Stimulated activated CD4-positive, alpha-beta T cell treated with anti-CD3 and anti-CD28 coated beads, TNF-alpha, amount 100 ng/mL, for 1 hour (primary cell): ENCODE measurements at regions not wholly inside any gene's neighbourhood (a gene's known extent, or its start where the extent isn't known, plus 50 kb on each side); places are given as distances from the start of the nearest gene placed in this dataset.

Source experiments
- DNase-seq, 3 donors: peaks; one replicate each; pipeline ENCODE4 v3.0.0-alpha.2; 2020; ENCODE audit warnings: low read depth in 3 of 3, low spot score in 1 of 3

DNA sequence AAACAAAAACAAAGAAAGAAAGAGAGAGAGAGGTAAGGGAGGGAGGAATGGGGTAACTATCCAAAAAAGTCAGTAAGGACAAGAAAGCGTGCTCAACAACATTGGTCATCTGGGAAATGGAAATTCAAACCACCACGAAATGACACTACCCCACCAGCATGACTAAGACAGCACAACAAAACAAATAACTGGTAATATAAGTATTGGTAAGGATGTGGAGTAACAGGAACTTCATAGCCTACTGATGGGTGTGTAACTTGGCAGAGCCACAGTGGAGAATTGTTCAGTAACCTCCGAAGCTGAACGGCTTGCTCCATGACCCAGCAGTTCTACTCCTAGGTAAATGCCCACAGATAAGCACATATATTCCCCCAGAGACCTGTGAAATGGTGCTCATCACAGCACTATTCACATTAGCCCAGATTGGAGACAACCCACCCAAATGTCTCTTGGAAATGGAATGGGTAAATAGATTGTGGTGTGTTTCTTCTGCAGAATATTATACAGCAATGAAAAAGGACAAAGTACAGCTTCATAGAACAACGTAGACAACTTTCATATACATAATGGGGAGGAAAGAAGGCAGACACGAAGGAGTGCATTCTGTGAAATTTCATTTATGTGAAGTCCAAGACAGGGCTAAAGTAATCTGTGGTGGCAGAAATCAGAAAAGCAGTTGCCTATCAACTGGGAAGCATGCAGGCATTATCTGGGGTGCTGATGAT is 95.5 kb upstream of the ATP6AP2 start:
- no peak for DNase-seq

DNA sequence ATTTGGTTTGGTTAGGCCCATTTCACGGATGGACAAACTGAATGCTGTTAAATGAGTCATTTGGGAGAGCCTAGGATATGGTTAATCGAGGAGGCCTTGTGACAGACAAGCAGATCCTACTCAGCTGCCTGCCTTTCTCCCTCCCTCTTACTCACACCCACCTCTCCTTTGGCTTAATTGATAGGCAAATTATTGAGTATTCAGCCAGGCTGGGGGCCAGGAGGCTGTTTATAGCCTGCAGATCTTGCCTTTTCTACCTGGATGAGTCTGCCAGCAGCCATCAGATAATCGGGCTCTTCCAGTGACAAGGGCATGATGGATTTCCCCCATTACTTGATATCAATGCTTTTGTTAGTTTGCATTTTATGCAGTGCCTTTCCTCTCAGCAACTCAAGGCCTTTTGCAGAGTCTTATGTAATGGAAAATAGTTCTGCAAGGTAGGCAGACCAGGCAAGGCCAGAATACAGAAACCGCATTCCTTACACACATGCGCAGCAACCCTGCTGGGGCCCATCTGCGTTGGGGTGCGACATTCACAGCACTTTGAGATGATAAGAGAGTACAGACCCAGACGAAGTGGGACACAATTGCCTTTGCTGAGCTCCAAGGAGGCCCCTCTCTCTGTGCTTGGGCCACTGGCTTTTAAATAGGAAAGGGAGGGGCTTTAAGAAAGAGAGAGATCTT is 96.2 kb upstream of the ATP6AP2 start:
- no peak for DNase-seq

DNA sequence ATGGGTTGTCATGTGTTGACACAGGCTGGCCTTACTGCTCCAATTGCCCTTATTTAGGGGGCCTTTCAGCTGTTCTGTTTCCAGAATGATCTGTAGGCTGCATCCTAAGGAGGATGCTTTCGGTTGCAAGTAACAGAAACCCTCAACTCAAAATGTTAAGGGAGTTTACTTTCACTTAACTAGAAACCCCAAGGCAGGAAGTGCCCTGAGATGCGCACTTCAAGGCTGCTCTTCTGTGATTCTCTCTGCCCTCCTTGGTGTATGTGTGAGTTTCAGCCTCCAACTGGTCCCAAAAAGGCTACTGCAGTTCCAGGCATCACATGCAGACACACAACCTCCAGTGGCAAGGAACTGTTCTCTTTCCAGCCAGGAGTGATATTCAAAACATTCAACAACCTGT is 97.3 kb upstream of the ATP6AP2 start:
- no peak for DNase-seq

DNA sequence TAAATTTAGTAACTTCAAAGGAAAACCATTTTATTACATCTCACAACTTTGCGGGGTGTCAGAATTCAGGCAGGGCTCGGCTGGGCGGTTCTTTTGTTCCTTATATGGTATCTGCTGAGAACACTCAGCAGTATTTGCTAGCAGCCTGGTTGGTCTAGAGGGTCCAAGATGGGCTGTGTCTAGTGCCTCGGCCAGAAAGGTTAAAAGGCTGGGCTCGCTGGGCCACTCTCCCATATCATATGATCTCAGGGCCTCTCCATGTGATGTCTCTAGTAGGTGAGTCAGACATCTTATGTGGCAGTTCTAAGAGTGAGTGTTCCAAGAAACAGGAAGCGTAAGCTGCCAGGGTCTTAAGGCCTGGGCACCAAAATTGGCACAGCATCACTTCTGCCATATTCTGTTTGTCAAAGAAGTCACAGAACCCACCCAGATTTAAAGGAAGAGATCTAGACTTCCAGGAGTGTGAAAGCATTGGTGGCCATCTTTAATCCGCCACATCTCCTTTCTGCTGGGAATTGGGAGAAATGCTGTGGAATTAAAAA is 100.9 kb upstream of the ATP6AP2 start:
- DNase-seq, result no peak

DNA sequence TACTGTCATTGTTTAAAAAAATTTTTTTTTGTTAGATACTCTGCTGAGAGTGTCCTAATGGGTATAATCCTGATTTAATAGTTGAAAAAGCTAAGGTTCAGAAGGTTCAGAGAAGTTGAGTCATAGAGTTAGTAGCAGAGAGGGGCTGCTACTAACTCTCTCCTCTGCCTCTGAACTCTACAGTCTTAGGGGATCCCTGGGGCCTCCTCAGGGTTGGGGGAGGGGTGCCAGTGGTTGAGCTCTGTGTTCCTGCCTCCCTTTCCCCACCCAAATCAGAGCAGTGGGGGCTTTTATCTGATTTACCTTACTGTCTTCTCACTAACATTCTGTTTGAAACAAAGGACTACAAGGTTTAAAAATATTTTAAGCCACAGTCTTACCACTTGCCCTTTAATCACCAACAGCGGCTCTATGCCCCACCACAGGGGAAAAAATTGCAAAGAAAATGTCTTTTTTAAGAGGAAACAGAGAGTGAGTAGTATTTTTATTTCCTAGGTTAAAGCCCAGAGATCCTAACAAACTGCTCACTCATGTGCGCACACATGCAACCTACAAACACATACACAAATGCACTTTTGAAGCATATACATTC is 102.2 kb upstream of the ATP6AP2 start:
- no peak for DNase-seq

DNA sequence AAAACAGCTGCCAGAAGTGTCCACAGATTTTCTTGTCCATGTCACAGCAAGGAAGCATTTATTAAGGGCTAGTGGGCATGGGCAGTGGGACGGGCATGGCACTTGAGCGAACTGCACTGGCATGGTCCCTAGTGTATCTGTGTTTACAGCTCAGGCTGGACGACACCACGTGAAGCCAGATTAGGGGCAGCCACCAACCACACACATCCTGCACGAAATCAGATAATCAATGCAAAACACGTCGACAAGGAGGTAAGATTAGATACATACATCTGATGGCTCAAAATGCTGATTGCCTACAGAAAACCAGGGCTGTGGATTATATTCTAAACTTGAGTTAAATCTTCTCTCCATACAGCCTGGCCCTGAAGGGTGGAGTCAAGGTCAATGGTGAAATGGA is 103.8 kb upstream of the ATP6AP2 start:
- no peak for DNase-seq

DNA sequence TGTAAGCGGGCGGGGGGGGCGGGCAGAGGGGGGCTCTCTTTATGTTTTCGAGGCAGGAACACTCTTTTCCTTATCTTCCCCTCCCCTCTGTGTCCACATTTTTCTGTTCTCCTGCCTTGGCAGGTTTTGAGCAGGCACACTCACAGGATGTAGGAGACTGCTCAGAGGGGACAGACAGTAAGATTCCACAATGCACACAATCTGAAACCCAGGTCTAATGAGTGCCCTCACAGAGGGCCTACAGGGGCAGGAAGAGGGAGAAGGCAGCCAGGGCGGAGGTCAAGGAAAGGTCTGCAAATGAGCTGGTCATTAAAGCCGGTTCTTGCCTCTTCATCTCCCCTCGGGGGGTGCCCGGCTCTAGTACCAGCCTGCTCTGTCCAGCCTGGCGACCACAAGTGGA is 106.1 kb upstream of the ATP6AP2 start:
- no peak for DNase-seq

DNA sequence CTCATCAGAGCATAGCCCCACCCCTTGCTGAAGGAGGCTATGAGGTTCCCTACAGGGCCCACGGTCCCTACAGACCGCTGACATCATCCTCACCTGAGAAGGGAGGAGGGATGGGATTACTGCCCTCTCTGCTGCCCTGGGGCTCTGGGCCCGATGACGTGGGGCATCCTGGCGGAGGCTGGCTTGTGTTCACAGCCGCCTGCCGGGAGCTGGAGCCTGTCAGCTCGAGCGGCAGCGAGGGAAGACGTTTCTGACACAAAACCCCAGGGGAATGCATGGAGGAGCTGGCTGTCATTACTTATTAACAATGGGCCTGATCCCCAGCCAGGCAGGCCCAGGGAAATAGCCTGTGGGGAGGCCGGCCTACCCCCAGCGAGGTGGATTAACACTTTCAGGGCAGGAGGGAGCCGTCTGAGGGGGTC is 106.6 kb upstream of the ATP6AP2 start:
- no peak for DNase-seq

DNA sequence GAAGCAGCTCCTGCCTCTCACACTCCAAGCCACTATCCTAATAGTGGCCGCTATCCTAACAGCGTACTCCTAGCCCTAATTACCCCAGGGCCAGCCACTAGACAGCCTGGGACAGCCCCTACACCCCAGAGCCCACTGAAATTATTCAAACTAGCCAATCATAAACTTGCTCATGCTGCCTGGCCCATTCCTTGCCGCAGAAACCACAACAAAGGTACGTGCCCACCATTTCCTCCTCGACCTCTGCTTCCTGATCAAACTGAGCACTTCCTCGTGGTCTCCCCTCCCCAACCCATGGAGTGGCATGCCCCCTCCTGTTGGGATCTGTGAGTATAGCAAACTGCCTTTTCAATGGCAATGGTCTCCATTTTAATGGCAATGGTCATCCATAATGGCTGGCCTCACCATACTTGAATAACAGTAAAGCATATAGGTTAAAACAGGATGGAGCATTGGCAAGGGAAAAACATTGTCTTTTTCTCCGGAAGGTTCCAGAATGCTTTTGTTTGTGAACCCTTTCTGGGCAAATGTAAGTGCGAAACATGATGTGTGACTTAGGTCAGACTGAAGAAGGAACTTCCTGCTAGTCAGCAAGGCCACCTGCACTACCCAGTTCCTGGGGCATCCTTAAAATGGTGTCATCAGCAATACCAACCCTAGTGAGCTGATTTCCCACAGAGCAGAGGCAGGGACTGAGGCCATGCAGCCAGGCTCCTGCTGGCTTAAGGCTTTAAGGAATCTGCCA is 107.1 kb upstream of the ATP6AP2 start:
- DNase-seq, result no peak

DNA sequence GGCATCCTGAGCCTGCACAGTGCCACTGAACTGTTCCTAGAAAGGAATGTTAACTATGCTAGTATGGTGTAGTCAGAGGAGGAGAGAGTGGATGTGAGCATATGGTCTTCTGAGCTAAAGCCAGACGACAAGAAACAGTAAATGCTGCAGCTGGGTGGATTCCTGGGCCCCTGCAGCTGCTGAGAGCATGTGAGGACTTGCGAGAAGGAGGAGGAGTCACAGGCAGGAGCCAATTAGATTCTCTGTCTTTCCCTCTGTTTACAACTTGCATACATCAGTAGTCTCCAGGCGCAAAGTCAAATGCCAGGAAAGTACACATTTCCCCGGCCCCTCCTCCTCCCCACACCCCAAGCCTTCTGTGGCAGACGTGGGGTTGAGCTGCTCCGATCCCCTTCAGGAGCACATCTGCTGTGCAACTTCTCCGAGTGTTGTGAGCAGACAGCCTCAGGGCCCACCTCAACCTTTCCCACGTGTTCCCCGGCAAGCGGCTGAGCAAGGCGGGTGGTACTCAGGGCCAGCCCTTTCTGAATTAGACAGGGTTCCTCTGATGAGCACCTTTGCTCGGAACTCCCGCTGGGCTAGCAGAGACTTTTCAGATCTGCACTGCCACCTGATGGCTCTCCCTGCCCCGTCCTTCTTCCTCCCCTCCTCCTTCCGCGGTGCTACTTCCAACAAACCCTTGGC is 108.7 kb upstream of the ATP6AP2 start:
- no peak for DNase-seq

DNA sequence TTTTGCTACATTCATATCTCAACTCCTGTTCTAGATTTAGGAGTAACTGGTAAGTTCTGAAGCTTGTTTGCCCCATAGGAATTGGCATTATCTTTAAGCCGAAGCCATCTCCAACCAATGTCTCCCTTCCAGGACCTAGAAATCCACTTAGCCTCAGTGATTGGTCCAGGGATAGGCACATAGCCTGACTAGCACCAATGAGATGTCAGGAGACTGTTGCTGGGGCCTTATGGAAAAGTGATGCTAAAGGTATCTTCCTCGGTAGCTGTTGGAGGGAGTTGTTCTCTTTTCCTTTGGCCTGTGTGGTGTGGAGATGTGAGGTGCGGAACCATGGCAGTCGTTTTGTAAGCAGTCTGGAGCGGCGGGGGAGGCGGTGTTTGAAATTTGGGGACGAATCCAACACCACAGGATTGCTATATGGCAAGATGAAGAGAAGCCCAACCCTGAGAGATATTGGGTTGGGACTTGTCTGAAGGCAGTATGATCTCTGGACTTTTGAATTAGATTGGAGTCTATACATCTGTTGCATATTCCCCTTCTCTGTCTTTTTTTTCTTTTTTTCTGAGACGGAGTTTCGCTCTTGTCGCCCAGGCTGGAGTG is 109.8 kb upstream of the ATP6AP2 start:
- no peak for DNase-seq

DNA sequence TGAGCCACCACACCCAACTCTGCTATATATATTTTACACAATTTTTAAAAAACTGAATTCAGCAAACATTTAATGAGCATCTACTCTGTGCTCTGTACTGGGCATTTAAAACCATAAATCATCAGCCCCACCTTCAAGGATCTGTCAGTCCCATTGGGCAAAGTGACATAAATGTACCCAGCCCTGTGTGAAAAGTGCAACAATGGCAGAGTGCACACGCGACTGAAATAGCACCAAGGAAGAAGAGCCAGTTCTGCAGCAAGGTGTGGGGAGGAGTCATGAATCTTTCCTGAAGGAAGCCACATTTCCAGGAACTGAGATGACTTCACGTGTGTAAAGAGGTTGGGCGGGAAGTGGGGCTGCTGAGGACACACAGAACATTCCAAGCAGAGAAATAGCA is 111.5 kb upstream of the ATP6AP2 start:
- no peak for DNase-seq

DNA sequence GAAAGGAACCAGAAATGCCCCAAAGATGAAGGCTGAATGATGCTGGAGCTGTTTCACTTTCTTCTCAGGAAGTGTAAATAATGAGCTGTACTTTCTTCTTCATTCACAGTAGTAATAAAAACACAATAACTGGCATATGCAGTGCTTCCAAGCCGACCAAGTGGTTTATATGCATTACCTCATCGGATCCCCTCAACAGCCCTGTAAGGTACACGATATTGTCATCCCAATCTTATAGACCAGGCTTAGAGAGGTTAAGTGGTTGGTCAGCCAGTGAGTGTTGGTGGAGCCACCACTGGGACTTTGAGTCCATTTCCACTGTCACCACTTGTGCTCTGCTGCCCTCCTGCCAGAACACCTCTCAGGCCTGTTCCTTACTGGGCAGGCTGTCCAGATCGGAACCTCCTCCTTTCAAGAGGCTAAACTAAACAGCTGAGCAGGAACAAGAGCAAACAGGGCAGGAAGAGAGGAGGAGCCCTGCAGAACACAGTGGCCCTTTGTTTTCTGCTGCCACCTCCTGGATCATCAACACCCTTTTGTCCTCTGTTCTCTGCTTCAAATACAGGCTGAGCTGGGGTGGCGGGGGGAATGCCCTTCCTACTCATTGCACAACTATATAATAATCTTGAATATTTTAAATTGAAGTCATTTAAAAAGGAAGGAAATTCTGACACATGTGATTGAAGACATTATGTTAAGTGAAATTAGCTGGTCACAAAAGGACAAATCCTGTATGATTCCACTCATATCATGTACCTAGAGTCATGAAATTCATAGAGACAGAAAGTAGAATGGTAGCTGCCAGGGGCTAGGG is 112.5 kb upstream of the ATP6AP2 start:
- DNase-seq, result no peak

DNA sequence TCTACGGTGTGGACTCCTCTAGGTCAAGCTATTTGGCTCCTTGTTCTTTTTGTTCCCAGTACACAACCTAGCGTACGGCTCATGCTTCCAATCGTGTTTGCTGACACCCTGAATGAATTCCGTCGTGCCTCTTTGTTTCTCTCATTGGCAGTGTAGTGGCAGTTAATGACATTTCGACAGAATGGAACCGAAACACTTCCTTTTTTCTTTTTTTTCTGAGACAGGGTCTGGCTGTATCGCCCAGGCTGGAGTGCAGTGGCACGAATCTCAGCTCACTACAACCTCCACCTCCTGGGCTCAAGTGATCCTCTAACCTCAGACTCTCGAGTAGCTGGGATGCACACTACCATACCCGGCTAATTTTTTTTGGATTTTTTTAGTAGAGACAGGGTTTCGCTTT is 113.3 kb upstream of the ATP6AP2 start:
- DNase-seq, result no peak

DNA sequence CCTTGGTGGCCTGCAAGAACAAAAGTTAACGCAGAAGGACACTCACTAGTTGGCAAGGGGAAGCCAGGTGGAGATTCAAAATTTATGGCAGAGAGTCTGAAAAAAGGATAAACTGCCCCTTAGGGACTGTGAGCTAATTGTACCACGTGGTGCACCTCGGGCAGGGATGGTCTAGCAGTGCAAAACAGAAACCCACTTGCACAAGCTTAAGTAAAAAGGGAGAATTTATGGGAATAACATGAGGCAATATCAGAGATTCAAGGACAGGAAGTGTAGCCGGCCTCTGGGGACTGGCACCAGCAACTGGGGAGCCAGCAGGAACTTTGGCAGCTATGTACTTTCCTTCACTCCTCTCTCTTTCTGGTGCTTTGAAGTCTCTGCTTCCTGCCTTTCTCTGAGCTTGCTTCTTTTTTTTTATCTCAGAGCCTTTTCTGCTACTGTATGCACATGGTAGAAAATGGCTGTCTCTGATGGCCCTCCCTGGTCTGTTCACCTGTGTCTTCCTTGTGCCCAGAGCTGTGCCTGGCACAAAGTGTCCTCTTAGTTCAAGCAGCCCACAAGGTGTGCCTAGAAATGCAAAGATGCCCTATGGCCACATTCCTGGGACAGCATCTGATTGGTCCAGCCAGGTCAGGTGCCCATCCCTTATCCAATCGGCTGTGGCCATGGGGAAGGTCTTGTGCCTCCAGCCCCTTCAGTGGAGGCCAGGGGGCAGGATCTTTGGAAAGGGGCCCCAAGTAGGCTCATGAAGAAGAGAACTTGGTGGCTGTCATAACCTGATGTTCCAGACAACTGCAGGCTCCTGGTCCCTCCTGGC is 114.8 kb upstream of the ATP6AP2 start:
- no peak for DNase-seq

DNA sequence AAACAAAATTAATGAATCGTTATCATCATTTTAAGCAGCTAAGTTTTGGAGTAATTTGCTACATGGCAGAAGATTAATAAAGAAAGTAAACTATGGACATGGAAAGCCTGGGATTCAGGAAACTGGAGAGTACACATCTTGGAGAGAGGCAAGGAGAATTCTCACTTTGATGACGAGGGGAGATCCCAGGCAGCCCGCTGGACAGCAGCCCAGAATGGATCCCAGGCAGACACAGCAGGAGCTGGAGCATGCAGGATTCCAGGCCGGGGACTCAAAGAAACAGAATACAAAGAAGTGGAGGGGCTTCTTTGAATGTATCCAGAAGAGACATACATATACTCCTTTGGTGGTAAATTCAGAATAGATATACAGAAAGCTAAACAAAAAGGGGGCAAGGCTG is 118.0 kb upstream of the ATP6AP2 start:
- no peak for DNase-seq

DNA sequence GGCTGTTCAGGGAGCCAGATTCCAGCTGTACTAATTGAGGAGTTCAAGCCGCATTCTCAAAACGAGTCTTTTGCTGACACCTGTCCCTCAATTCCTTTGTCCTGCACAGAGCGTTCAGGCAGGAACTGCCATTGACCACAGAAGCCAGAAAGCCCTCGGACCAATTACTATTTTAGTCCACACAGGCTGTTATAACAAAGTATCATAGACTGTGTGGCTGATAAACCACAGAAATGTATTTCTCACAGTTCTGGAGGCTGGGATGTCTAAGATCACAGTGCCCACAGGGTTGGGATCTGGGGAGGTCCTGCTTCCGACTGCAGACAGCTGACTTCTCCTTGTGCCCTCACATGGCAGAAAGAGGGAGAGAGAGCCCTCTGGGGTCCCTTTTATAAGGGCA is 119.8 kb upstream of the ATP6AP2 start:
- no peak for DNase-seq

DNA sequence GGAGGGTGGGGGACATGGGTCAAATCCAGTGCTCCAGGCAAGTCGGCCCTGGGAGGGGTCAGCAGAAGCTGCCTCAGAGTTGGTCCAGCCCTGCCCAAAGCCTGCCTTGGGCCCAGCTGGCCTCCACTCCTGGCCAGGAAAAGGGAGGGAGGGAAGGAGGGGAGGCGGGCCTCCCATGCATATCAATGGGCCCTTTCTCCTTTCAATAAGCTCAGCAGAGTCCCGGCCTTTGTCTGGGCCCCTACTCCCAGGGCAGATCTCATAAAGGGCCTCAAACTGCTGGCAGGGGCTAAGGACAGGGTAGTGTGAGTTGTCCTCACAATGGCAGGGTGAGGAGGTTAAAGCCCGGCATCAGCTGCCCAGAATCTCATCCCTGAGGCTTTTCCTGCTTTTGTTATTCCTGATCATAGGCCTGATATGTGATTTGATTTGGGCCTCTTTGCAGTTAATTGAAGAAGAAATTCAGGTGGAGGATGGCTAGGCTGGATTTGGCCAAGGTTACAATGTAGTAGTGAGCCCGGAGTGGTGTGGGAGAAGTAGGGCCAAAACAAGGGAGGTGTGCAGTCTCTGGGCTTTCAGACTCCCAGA is 121.1 kb upstream of the ATP6AP2 start:
- DNase-seq, result no peak

DNA sequence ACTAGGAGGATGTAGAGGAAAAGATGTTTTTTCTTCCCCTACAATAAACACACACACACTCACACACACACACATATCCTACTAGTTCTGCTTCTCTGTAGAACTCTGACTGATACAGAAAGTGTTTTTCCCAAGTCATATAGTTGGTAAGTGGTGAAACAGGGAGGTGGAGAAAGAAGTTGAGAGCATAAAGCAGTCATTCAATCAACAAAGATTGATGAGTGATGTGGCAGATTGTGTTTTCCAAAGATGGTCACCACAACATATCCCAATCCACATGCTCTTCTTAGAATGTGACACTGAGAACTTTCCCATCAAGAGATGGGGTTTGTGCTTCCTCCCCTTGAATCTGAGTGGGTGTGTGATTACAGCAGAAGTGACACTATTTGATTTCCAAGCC is 123.4 kb upstream of the ATP6AP2 start:
- DNase-seq, result no peak
